Gastrocnemius medialis (tissue), 4 donors: ENCODE measurements at regions not wholly inside any gene's neighbourhood (a gene's known extent, or its start where the extent isn't known, plus 50 kb on each side); places are given as distances from the start of the nearest gene placed in this dataset.

Source experiments
- POLR2A ChIP-seq, 2 donors: fragments of 450-650 bp; IDR thresholded peaks; one replicate each; pipeline ENCODE4 v1.6.1; 2017; ENCODE audit warnings: antibody characterized with exemption in 2 of 2, mild to moderate bottlenecking in 2 of 2, moderate library complexity in 2 of 2
- TF ChIP-seq, protein P1 (sequence below), 5 experiments: fragments of 450-650 bp in 3 of 5; fragments of 200-600 bp in 2 of 5; sonication (generic) in 2 of 5; IDR thresholded peaks in 4 of 5; conservative IDR thresholded peaks in 1 of 5; 1 replicate in 4 of 5; 2 replicates in 1 of 5; pipeline ENCODE4 v1.5.1; 2016 to 2019; ENCODE audit warnings: antibody characterized with exemption in 5 of 5, mild to moderate bottlenecking in 3 of 5, moderate library complexity in 3 of 5

DNA sequence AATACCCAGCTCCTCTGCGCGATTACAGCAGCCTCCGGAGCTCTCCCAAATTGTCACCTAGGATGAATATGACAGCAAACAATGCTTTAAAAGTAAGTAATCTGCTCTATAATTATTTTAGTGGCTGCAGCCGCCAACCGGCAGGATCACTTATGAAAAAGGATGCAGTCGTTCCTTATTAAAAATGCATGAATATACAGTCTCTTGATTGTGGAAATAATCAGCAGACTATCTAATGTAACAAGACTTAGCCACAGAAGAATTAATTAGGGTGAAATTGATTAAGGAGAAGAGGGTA lies 50.6 kb upstream of the CALM2 start:
- no peak for TF ChIP-seq POLR2A (IDR thresholded peaks at IDR 0.05)
- TF ChIP-seq, protein P1, sequence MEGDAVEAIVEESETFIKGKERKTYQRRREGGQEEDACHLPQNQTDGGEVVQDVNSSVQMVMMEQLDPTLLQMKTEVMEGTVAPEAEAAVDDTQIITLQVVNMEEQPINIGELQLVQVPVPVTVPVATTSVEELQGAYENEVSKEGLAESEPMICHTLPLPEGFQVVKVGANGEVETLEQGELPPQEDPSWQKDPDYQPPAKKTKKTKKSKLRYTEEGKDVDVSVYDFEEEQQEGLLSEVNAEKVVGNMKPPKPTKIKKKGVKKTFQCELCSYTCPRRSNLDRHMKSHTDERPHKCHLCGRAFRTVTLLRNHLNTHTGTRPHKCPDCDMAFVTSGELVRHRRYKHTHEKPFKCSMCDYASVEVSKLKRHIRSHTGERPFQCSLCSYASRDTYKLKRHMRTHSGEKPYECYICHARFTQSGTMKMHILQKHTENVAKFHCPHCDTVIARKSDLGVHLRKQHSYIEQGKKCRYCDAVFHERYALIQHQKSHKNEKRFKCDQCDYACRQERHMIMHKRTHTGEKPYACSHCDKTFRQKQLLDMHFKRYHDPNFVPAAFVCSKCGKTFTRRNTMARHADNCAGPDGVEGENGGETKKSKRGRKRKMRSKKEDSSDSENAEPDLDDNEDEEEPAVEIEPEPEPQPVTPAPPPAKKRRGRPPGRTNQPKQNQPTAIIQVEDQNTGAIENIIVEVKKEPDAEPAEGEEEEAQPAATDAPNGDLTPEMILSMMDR (IDR thresholded peaks at IDR 0.05 in 4 of 5, conservative IDR thresholded peaks at IDR 0.05 in 1 of 5), result no peak
